ENCODE measurements at regions not wholly inside any gene's neighbourhood (a gene's known extent, or its start where the extent isn't known, plus 50 kb on each side); places are given as distances from the start of the nearest gene placed in this dataset.

GRCh38 chr2:216260629-216261028, 111.7 kb downstream of the MARCHF4 start:
- TF ChIP-seq CTCF (conservative IDR thresholded peaks at IDR 0.05; ENCODE audit: low read length) (no peak), EZH2phosphoT487 (IDR thresholded peaks at IDR 0.05; ENCODE audit: borderline replicate concordance) (no peak)

Measured in Loucy (cell line).